NCI-H1930 (cell line): ENCODE measurements at regions not wholly inside any gene's neighbourhood (a gene's known extent, or its start where the extent isn't known, plus 50 kb on each side); places are given as distances from the start of the nearest gene placed in this dataset.

Experiments
- DNase-seq, 2 experiments: peaks; one replicate each; lab custom pipeline; 2025; lab: John Stamatoyannopoulos, UW

GRCh38 chr5:103918668-103919367 is 356.2 kb upstream of the NUDT12 start:
- peak in 1 of 2 experiments; percentile 0 for DNase-seq

- DNase-seq, result no peak
These were observed 352.5 kb upstream of the NUDT12 start for GRCh38 chr5:103915081-103915480.

- no peak for DNase-seq
These were observed 348.2 kb upstream of the NUDT12 start for GRCh38 chr5:103910786-103911185.

GRCh38 chr5:103910011-103910410 is 347.4 kb upstream of the NUDT12 start:
- no peak for DNase-seq

GRCh38 chr5:103909391-103909790 is 346.8 kb upstream of the NUDT12 start:
- no peak for DNase-seq

- DNase-seq, result no peak
These were observed 345.9 kb upstream of the NUDT12 start for GRCh38 chr5:103908336-103909080.

GRCh38 chr5:103907001-103907400 is 344.4 kb upstream of the NUDT12 start:
- DNase-seq, result no peak

- DNase-seq, result no peak
These were observed 342.1 kb upstream of the NUDT12 start for GRCh38 chr5:103904651-103905050.

- DNase-seq, result no peak
These were observed 340.3 kb upstream of the NUDT12 start for GRCh38 chr5:103902893-103903292.

- DNase-seq, result no peak
These were observed 339.3 kb upstream of the NUDT12 start for GRCh38 chr5:103901885-103902284.

- no peak for DNase-seq
These were observed 334.0 kb upstream of the NUDT12 start for GRCh38 chr5:103896593-103896992.

GRCh38 chr5:103895738-103896137 is 333.1 kb upstream of the NUDT12 start:
- DNase-seq, result no peak

GRCh38 chr5:103894882-103895281 is 332.3 kb upstream of the NUDT12 start:
- DNase-seq, result no peak

GRCh38 chr5:103891151-103891550 is 328.6 kb upstream of the NUDT12 start:
- DNase-seq, result no peak

- no peak for DNase-seq
These were observed 327.7 kb upstream of the NUDT12 start for GRCh38 chr5:103890313-103890712.

- DNase-seq, result no peak
These were observed 327.1 kb upstream of the NUDT12 start for GRCh38 chr5:103889500-103890209.

- DNase-seq, result no peak
These were observed 324.2 kb upstream of the NUDT12 start for GRCh38 chr5:103886826-103887225.

GRCh38 chr5:103883143-103883542 is 320.6 kb upstream of the NUDT12 start:
- no peak for DNase-seq

- DNase-seq, result no peak
These were observed 319.0 kb upstream of the NUDT12 start for GRCh38 chr5:103881560-103881959.

- DNase-seq, result no peak
These were observed 305.4 kb upstream of the NUDT12 start for GRCh38 chr5:103867857-103868598.

- no peak for DNase-seq
These were observed 303.6 kb upstream of the NUDT12 start for GRCh38 chr5:103866169-103866568.

- no peak for DNase-seq
These were observed 299.8 kb upstream of the NUDT12 start for GRCh38 chr5:103862398-103862797.
